Brain pericyte (primary cell): ENCODE measurements at regions not wholly inside any gene's neighbourhood (a gene's known extent, or its start where the extent isn't known, plus 50 kb on each side); places are given as distances from the start of the nearest gene placed in this dataset.

ENCODE experiments used
- DNase-seq: peaks from one replicate; pipeline ENCODE4 v3.0.0-alpha.2; 2012; ENCODE audit warnings: low read depth, low spot score

DNA sequence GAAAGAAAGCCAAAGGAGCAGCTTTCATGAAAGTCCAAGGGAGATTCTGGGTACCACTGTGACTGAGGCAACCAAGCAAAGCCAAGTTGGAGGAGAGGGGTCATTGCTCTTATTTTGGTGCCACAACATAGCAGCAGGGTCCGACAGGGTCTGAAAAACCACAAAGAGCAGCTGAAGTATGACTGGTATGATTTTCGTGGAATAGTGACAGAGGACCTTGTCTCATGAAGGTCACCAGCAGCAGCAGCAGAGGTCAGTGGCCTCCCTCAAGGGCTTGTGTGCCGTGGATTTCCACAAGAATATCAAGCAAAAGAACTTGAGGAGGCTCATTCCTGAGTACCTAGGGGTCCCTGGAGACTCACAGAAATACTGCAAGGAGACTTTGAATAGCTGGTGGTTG is 160.9 kb upstream of the SYT6 start:
- DNase-seq = no peak

DNA sequence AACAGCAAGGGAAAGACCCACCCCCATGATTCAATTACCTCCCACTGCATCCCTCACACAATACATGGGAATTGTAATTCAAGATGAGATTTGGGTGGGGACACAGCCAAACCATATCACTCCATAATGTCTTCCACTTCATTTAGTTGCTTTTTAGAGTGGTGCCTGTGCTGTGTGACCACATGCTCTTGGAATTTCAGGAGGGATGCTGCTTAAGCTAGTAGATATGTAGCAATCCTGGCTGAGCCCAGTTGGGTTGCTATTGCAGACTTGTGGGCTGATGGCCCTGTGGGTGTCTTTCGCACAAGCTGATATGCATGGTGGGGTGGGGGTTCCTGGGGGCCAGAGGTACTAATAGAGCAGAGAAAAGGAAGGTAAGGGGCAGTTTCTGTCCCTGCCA is 160.4 kb upstream of the SYT6 start:
- DNase-seq = no peak

GRCh38 chr1:114310695-114311271 is 157.1 kb upstream of the SYT6 start:
- no peak for DNase-seq

DNA sequence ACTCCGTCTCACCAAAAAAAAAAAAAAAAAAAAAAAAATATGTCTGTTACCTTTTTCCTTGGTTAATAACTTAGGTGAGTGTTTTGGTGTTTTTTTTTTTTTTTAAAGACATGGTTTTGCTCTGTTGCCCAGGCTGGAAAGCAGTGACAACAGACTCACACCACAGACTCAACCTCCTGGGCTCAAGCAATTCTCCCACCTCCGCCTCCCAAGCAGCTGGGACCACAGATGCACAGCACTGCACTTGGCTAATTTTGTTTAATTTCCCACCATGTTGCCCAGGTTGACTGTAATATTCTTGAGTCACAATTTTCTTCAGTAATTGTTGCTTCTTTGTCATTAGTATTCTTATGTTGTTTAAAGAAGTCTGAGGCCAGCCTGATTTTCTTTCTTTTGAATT is 149.2 kb upstream of the SYT6 start:
- DNase-seq = no peak

DNA sequence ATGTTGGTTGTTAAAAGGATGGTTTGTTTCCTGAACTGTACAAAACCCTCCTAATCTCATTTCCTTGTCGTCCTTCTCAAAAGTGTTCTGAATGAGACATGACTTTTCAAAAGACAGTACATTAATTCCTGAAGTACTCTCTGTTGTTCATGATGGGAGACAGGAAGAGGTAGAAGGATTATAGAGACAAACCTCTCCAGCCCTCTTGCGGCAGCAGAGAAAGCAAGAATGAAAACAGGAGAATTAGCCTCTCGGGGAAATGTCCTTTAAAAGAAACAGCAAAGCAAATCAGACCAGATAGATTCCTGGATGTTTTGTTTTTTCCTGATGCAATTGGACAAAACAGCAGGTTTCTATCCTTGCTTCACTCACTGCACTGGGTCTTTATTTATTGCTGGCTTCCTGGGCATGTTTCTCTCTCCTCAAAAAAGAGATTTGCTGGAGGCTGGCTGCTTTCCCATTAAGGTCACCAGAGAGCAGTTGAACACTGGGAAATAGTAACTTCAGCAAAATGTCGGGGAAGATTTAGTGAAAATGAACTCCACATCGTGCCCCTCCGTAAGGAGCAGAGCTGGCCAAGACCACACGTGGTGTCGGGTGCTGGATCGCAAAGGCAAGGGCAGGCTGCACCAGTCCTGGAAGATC is 145.8 kb upstream of the SYT6 start:
- DNase-seq = no peak

DNA sequence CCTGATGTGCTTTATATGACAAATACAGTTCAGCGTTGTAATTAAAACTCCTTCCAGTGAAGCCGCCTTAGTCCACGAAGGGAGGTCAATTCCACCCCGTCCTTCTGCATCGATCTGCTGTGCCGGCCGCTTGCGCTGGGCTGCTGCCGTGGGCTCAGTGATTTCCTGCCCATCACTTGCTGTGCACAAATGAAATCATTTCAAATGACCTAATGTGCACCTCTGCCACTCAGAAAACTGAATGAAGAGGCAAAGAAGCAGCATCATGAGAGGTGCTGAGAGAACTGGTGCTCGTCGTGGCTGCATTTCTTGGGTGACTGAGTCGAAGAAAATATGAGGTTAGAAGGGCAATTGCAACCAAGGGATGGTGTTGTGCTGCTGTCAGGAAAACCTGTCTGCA is 144.3 kb upstream of the SYT6 start:
- DNase-seq = no peak

DNA sequence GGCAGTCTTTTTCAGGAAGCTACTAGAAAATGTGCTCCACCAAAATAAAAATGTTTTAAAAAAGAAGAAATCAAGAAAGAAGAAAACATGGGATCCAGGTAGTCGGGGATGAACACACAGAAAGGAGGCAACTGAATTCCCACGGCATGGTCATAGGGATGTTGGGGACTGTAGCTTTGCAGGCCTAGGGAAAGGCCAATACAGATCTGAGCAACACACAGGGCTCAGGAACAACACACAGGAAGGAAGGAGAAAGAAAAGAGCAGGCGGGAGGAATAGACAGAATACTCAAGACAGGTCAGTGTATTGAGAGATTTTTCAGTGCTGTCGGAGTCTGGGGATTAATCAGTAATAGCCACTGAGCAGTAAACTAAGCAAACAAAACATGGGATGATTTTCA is 142.7 kb upstream of the SYT6 start:
- DNase-seq = no peak

DNA sequence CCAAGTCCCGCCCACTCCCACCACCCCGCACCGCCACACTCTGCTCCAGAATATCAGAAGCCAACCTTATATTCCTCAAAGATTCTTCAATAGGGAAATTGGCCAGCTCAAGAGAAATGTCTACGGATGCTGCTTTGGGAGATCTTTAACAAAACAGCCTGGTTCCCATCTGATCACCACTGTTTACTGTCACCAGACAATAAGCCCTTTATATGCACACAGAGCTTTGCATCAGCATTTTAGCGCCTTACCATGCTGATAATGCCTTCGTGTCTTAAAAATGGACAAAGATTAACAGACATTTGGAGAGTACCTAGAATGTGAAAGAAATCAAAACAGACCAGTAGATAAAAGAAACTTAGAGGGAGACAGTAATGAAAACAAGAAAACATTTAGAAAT is 141.7 kb upstream of the SYT6 start:
- no peak for DNase-seq

- DNase-seq = no peak
Observed at GRCh38 chr1:114292835-114293234, 139.2 kb upstream of the SYT6 start.

GRCh38 chr1:114292194-114292593 is 138.5 kb upstream of the SYT6 start:
- no peak for DNase-seq

DNA sequence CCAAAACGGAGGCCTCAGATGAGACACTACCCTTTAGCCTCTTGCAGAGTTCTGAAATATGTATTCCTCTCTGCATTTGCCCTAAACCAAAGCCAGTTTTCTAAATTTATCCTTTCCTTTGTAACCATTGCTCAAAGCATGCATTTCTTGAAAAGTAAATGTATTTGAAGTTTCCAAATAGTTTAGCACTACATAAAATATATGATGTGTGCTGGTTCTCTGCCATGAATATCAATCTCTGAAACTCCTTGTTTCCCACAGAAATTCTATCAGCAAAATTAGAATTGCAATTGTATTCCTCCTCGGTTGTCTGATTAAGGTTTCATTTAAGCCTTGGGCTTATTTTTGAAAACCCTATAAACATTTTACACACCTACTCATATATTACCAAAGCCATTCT is 137.1 kb upstream of the SYT6 start:
- no peak for DNase-seq

- DNase-seq = no peak
Observed at GRCh38 chr1:114290341-114290740, 136.7 kb upstream of the SYT6 start.

- no peak for DNase-seq
Observed at GRCh38 chr1:114289824-114290223, 136.2 kb upstream of the SYT6 start.

DNA sequence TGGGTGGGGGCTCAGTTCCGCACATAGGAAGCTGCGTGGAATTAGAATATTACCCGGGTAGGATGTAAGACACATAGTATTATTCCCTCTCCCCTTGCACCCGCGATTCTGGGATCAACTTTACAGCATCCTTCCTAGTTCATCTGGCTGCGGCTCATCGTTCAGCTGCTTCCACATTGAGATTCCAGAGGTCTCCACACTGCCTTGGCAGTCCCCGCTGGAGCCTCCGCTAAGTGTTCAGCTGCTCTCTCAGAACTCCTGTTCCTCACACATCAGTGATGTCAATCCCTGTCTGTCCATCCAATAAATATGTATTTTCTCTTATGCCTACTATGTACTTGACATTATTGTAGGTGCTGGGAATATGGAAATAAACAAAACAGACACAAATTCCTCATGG is 135.6 kb upstream of the SYT6 start:
- DNase-seq = no peak

DNA sequence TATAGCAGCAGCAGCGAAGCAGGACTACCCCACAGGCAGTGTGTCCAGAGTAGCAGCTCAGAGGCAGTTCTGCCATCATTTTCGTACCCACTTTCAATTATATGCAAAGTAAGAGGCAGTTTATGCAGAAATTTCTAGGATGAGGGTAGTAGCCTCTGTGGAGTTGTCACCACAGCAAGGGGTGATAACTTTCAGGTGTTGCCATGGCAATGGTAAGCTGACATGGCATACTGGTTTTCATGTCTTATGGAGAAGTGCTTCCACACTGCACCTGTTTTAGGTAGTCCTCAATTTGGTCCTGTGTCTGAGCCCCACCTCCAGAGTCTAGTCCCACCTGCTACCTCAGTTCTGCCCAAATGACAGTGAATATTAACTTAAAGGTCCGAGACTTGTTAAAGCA is 133.3 kb upstream of the SYT6 start:
- DNase-seq = no peak

DNA sequence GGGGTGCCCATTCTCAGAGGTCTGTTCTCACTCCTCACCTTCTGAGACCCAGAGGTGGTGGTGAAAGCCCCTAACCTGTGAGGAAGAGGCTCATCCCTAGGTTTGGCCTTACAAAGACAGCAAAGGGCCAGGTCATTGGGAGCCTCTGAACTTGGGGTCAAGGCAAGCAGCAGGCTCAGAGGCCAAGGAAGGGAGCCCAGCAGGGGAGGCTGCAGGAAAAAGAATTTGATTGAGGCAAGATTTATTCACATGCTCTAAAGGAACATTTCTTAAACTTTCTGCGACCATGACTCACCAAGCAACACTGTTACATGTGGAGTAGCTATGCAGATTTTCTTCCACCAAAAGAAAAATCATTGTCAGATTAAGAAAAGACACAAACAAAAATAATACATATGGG is 132.5 kb upstream of the SYT6 start:
- DNase-seq = no peak

GRCh38 chr1:114282751-114283403 is 129.2 kb upstream of the SYT6 start:
- DNase-seq = peak; percentile 55

- DNase-seq = no peak
Observed at GRCh38 chr1:114278911-114279310, 125.2 kb upstream of the SYT6 start.

DNA sequence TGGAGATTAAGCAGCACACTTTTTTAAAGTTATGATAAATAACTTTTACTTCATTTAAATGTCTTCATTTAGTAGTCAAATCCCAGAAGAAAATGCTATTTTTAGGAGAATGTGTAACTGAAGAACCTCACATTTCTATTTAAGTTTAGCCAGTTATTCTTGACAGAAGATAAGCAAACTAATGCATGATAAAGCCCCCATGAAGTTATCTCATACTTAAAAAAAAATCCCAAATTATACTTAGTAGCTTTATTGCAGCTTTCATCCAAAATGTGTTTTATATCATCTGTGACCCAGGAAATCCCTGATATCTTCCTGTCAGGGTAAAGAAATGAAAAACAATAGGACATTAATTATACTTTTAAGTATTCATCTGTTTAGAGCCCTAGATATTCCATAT is 124.8 kb upstream of the SYT6 start:
- DNase-seq = no peak

DNA sequence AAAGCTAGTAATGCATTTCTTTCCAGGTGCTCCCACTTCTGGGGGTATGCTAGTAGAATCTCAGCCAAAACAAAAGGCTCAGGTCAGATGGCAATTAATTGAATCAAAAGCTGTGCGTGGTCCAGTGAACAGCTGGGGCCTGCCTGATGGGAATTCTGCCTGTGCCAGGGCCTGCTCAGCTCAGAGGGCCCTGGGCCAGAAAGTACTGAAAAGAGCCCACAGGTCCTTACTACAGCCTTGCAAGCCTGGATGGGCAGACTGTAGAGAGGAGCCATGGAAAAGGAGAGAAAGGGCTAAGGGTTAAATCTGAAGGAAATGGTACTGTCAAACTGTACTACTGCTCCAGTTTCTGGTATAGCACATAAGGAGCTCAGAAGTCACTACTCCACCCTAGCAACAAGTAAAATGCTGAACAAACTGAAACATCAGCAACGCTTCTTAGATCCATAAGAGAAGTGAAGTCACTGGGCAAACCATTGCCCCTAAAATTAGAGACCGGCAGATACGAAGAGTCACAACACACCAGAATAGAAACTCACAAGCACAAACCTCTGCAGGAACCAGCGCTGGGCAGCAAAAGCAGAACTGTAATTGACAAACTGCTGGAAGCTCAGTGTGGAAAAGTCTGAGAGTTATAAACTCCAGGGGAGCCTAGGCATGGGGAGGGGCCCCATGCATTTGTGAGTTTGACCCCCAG is 121.1 kb upstream of the SYT6 start:
- DNase-seq = no peak

DNA sequence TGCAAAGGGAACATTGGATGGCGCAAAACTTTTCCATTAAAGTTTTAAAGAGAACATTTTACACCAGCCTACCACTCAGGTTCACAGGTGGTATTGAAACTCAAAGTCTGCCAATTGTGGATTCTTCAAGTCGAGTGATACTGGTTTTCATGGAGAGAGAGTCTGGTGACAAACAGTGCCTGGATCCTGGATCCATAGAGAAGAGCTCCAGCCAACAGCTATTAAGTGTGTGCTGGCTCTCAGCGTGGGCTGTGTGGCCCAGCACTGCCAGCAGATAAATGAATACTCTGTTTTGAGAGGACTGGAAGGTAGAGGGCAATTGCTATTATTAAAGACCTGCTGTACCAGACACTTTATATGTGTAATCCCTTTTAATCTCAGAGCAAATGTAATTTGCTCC is 118.9 kb upstream of the SYT6 start:
- DNase-seq = no peak

DNA sequence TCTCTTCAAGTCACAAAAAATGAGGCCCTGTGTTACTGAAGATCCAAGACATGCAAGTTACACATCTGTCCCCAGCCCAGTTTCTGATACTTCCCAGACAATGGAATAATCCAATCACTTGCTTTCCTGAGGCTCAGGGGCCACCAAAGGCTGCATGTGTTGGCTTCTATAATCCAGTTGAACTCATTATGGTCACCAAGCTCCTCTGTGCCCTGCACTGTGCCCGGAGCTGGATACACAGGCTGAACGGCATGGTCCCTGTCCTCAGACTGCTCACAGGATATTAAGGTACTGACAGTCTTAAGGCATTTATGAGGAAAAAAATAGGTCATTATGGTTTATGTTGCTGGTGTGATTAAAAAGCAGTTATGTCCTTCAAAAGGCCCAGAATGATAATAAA is 117.0 kb upstream of the SYT6 start:
- DNase-seq = no peak

DNA sequence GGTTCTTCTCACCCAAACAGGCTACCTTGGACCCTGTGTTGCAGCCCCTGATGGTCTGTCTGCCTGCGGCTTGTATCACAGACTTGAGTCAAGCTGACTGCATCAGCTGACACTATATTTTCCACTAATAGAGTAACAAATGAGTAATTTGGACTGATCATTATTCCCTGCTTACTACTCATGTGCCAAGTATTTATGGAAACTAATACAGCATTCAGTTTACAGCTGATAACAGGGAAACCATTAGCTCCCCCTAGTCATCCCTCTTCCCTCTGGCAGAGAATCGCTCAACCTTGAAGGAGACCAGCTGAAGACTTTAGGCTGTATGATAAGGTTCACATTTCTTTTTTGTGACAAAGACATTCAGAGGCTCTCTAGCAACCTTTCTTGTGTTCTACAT is 116.6 kb upstream of the SYT6 start:
- DNase-seq = no peak
